Heart left ventricle (tissue), 16 donors: ENCODE measurements at regions not wholly inside any gene's neighbourhood (a gene's known extent, or its start where the extent isn't known, plus 50 kb on each side); places are given as distances from the start of the nearest gene placed in this dataset.

ENCODE experiments used
- ATAC-seq, 4 donors: fragments of 200-7000 bp; cut with Tn5 transposase; one replicate each; pipeline ENCODE4 v1.9.1; 2020 to 2022; ENCODE audit warnings: moderate library complexity in 4 of 4, mild to moderate bottlenecking in 3 of 4, moderate number of reproducible peaks in 1 of 4
- DNase-seq, 5 donors: peaks; one replicate each; pipeline ENCODE4 v3.0.0-alpha.2; 2020
- H3K27ac ChIP-seq, 12 donors: fragments of 200-600 bp; sonication (generic) in 4 of 12; one replicate each; pipeline versions ENCODE4 v1.5.0 to v1.8.0; 2016 to 2022; ENCODE audit warnings: mild to moderate bottlenecking in 2 of 12
- H3K27me3 ChIP-seq, 9 donors: fragments of 200-600 bp; sonication (generic) in 2 of 9; one replicate each; pipeline versions ENCODE4 v1.5.1 to v1.8.0; 2016 to 2022; ENCODE audit warnings: mild to moderate bottlenecking in 3 of 9
- H3K36me3 ChIP-seq, 9 donors: fragments of 200-600 bp; sonication (generic) in 2 of 9; one replicate each; pipeline versions ENCODE4 v1.5.0 to v1.8.0; 2018 to 2022; ENCODE audit warnings: mild to moderate bottlenecking in 2 of 9
- H3K4me1 ChIP-seq, 12 donors: fragments of 200-600 bp; sonication (generic) in 4 of 12; one replicate each; pipeline versions ENCODE4 v1.5.0 to v1.8.0; 2016 to 2022; ENCODE audit warnings: mild to moderate bottlenecking in 3 of 12
- H3K4me3 ChIP-seq, 12 donors: fragments of 200-600 bp; sonication (generic) in 4 of 12; one replicate each; pipeline versions ENCODE4 v1.5.0 to v1.8.0; 2017 to 2022; ENCODE audit warnings: mild to moderate bottlenecking in 9 of 12, moderate library complexity in 4 of 12
- H3K9me3 ChIP-seq, 12 donors: fragments of 200-600 bp; sonication (generic) in 4 of 12; one replicate each; pipeline versions ENCODE4 v1.5.0 to v1.8.0; 2016 to 2022; ENCODE audit warnings: mild to moderate bottlenecking in 1 of 12
- CTCF ChIP-seq, 12 donors: fragments of 200-600 bp; sonication (generic) in 4 of 12; IDR thresholded peaks; one replicate each; pipeline versions ENCODE4 v1.5.0 to v1.8.0; 2018 to 2022; ENCODE audit warnings: antibody characterized with exemption in 12 of 12, mild to moderate bottlenecking in 5 of 12
- POLR2A ChIP-seq, 2 donors: fragments of 450-650 bp; IDR thresholded peaks; one replicate each; pipeline ENCODE4 v1.6.1; 2017; ENCODE audit warnings: antibody characterized with exemption in 2 of 2, mild to moderate bottlenecking in 2 of 2, moderate library complexity in 2 of 2
- WGBS, 4 donors: extraction: QIAGEN DNeasy Blood & Tissue Kit in 2 of 4; methylation state at CpG; one replicate each; pipeline versions ENCODE4 v1.1.5 to v1.1.7; 2013 to 2018; 5-methylcytosine and 5-hydroxymethylcytosine counted together
- intact Hi-C, 10 donors: fragments of 100-400 bp; cut with DNase I; formaldehyde crosslinking; loops; one replicate each; pipeline versions ENCODE4 v1.11.1 to v1.14.2; 2022
- donor health status: ischemic (EF 13 %, LVEDD 7.1; RV severe dilation, severe dysfunction).
- donor health status: healthy with polysubstance abuse.
- donor health status: DM: no; HTN: yes; CAD: no.
- donor health status: DM: no; HTN: no; CAD: no.
- donor health status: ischemic (EF 25% LVEDD 6.9; RV normal size, moderate dysfunction).
- donor health status: ischemic (EF 25% LVEDD 5.7; RV mildly dilated, moderate dysfunction).
- donor health status: healthy.
- donor health status: DM: yes; HTN: yes; CAD: no.
- donor health status: ischemic (EF 35%, LVEDD 5.7; RV mildly dilated, moderate dysfunction).
- donor health status: nonischemic (EF 11% LVEDD 7.7; RV severe dilation, severe dysfunction).
- donor health status: DM: yes; HTN: yes; CAD: no.
- donor health status: PGD.
- donor health status: ischemic (EF 29% LVEDD 5.4; RV normal size, mild dysfunction).
- donor health status: nonischemic (EF 23%, LVEDD 6.1; RV moderate dilation, normal function).

GRCh38 chr4:175970724-175971123 is 94.9 kb upstream of the WDR17 start:
- Histone ChIP-seq H3K27me3 (no peaks in the 10 kb centered on the region), H3K9me3 (peaks cover 0 to 15% (median 3%) of the 10 kb centered on the region in 12 donors), H3K4me1 (no peaks in the 10 kb centered on the region), H3K27ac (peak overlapping the region in 1 of 12 donors; percentile 65), H3K4me3 (no peak overlapping the region), H3K36me3 (no peaks in the 10 kb centered on the region)
- ATAC-seq (no peak), DNase-seq (no peak)
- TF ChIP-seq CTCF (IDR thresholded peaks at IDR 0.05), result no peak
- TF ChIP-seq POLR2A (IDR thresholded peaks at IDR 0.05), result no peak
- intact Hi-C loops, result no loop called here
- WGBS, 4 donors, result 61 to 64% (median 62%) methylated on average over 8 of the region's 8 CpGs

DNA sequence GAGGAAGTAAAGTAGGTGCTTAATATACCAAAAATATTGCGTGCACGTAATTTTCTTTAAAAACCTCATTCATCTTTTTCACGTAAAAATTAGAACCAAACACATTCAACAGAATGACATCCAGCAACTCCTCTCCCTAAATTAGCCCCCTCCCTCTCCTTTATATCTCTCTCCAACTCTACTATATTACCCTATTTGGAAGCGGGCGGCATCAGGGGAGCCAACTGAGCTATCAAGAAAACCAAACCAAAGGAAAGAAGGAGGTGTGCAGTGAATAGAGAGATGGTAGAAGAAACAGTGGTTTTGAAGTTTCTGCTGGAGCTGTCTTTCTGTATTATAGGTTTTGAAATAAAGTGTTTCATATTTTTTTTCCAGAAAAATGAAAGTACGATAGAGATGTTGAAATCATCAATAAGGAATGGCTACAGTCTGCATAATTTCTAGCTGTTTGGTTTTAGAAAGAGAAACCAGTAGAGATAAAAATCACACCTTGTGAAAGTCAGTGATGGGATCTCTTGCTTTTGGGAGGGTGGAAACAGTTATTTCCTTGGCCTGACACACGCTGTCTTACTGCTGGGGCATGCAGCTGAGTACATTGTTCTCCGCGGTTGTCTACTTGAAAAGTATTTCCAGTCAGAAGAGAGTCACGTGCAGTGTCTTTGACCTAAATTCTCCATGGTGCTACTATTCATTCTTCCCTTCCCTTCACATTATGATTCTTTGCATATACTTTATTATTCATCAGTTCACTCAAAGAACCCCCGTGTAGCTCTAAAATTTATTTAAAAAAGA is 94.1 kb upstream of the WDR17 start:
- H3K4me1 ChIP-seq, result no peaks in the 10 kb centered on the region
- H3K27me3 ChIP-seq, result no peaks in the 10 kb centered on the region
- peak overlapping the region in 1 of 12 donors; percentile 65 for H3K27ac ChIP-seq
- H3K4me3 ChIP-seq, result no peak overlapping the region
- DNase-seq (no peak), ATAC-seq (no peak)
- TF ChIP-seq POLR2A (IDR thresholded peaks at IDR 0.05) (no peak), CTCF (IDR thresholded peaks at IDR 0.05) (no peak)
- 65 to 70% (median 67%) methylated on average over 11 of the region's 11 CpGs for WGBS, 4 donors
- H3K9me3 ChIP-seq, result peaks cover 0 to 15% (median 3%) of the 10 kb centered on the region in 12 donors
- intact Hi-C loops, result no loop called here
- no peaks in the 10 kb centered on the region for H3K36me3 ChIP-seq

DNA sequence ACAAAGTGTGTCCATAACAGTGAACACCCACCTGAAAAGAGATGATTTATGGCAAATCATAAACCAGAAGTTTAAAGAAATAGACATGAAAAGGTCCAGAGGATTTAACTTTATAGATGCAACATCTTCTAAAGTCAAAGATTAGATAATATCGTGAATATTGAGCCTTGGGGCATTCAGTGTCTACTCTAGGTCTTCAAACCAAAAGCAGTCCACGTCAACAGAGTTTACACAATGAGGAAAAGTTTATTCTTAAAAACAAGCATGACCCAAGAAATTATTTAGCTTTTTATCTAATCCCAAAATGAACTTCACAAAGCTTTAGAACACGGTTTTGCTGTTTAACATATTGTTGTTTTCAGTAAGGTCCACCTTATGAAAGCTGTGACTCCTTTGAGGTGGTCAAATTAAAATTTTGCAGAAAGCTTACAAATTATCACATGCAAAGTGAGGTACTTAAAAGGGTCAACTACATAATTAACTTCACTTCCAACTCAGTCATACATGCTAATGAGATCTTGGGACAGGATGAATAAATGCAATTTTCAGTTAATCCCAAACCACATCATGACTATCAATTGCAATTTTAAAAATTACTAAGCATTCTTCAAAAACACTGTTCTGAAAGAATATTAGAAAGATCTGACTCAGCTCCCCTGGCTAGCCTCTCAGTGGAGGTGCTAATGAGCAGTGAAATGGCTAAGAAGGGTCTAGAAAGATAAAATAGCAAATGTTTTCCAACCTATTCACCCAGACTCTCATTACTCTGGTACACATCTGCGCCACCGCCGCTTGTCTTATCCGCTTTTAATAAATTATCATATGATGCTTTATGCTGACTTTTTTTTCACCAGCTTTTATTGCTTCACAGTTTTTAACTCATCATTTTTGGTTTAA is 92.4 kb upstream of the WDR17 start:
- intact Hi-C loops, result no loop called here
- H3K4me3 ChIP-seq, result no peak overlapping the region
- no peaks in the 10 kb centered on the region for H3K36me3 ChIP-seq
- no peaks in the 10 kb centered on the region for H3K27me3 ChIP-seq
- TF ChIP-seq CTCF (IDR thresholded peaks at IDR 0.05) (no peak), POLR2A (IDR thresholded peaks at IDR 0.05) (no peak)
- H3K4me1 ChIP-seq, result no peaks in the 10 kb centered on the region
- no peak for DNase-seq
- no peak overlapping the region for H3K27ac ChIP-seq
- H3K9me3 ChIP-seq, result peaks cover 0 to under 1% (median 0%) of the 10 kb centered on the region in 12 donors
- WGBS, 4 donors, result 76 to 83% (median 80%) methylated on average over 7 of the region's 7 CpGs
- ATAC-seq, result no peak

DNA sequence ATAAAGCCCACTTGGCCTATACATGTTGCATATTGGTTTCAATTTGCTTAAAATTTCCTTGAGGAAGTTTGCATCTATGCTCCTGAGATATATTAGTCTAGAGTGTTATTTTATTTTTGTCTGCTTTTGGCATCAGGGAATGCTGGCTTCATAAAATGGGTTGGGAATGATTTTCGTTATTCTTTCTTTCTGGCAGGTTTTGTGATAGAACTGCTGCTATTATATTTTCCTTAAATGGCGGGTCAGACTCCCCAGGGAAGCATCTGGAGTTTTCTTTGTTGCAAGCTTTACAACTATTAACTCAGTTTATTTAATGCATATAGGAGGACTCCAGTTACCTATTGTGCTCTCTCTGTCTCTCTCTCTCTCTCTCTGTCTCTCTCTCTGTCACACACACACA is 82.0 kb upstream of the WDR17 start:
- Histone ChIP-seq H3K27ac (no peak overlapping the region), H3K36me3 (no peaks in the 10 kb centered on the region), H3K4me1 (no peaks in the 10 kb centered on the region), H3K4me3 (no peak overlapping the region), H3K9me3 (no peaks in the 10 kb centered on the region), H3K27me3 (no peaks in the 10 kb centered on the region)
- TF ChIP-seq CTCF (IDR thresholded peaks at IDR 0.05), result no peak
- no peak for TF ChIP-seq POLR2A (IDR thresholded peaks at IDR 0.05)
- intact Hi-C loops, result no loop called here
- 64 to 71% (median 65%) methylated on average over 2 of the region's 2 CpGs for WGBS, 4 donors
- no peak for DNase-seq
- ATAC-seq, result no peak
